ENCODE measurements at regions not wholly inside any gene's neighbourhood (a gene's known extent, or its start where the extent isn't known, plus 50 kb on each side); places are given as distances from the start of the nearest gene placed in this dataset.

- CTCF ChIA-PET: no interaction called here
- no TSS peak for BruUV-seq (replicated peaks)
- no peaks in the 10 kb centered on the region for H3F3A ChIP-seq (ENCODE audit: low read length, unreplicated experiment)
Measured at GRCh38 chr9:108675708-108676107, 180.1 kb downstream of the ACTL7B start.

GRCh38 chr9:108674766-108675530 is 180.8 kb downstream of the ACTL7B start:
- Histone ChIP-seq H3K27ac (ENCODE audit: low read length) (no peak overlapping the region), H3K36me3 (ENCODE audit: low read depth, low read length) (no peaks in the 10 kb centered on the region), H3K4me2 (ENCODE audit: low read length) (no peak overlapping the region), H3K9me2 (replicated peaks; ENCODE audit: low read length) (no peaks in the 10 kb centered on the region), H4K20me1 (ENCODE audit: low read length) (no peaks in the 10 kb centered on the region), H3K27me3 (ENCODE audit: low read length) (no peaks in the 10 kb centered on the region), H3K4me1 (ENCODE audit: insufficient read depth, low read length) (peaks cover 8% of the 10 kb centered on the region; the same call in 1 of the 2 replicates), H3F3A (ENCODE audit: low read length, unreplicated experiment) (no peaks in the 10 kb centered on the region), H3K4me3 (ENCODE audit: low read length) (no peak overlapping the region), H3K79me2 (ENCODE audit: low read length) (no peaks in the 10 kb centered on the region), H3K9ac (ENCODE audit: low read length) (no peak overlapping the region), H2AFZ (ENCODE audit: low read length) (no peak overlapping the region), H3K9me3 (ENCODE audit: low read length) (no peaks in the 10 kb centered on the region)
- ATAC-seq (no peak), DNase-seq (no peak)
- POLR2A ChIA-PET (ENCODE audit: unreplicated experiment): no interaction called here
- no TSS peak for BruUV-seq (replicated peaks)
- intact Hi-C loops (cut with micrococcal nuclease): loop anchor here (10.0 kb wide), 1 partner anchor 110 kb away; no protein-coding TSS in a partner anchor
- TF ChIP-seq EZH2 (IDR thresholded peaks at IDR 0.05; ENCODE audit: low read length, unreplicated experiment) (no peak), EZH2phosphoT487 (IDR thresholded peaks at IDR 0.05; ENCODE audit: borderline replicate concordance, low read length) (no peak), CTCF (conservative IDR thresholded peaks at IDR 0.05; ENCODE audit: low read depth, low read length) (no peak)
- CTCF ChIA-PET: no interaction called here

More at GRCh38 chr9:108675708-108676107, 180.1 kb downstream of the ACTL7B start:
- no peaks in the 10 kb centered on the region for H3K9me2 ChIP-seq (replicated peaks; ENCODE audit: low read length)
- no peaks in the 10 kb centered on the region for H3K79me2 ChIP-seq (ENCODE audit: low read length)
- intact Hi-C loops (cut with micrococcal nuclease): loop anchor here (10.0 kb wide), 1 partner anchor 111 kb away; no protein-coding TSS in a partner anchor
- H3K4me2 ChIP-seq (ENCODE audit: low read length): no peak overlapping the region
- ATAC-seq (no peak), DNase-seq (no peak)
- no peak overlapping the region for H3K9ac ChIP-seq (ENCODE audit: low read length)
- no peaks in the 10 kb centered on the region for H3K9me3 ChIP-seq (ENCODE audit: low read length)
- TF ChIP-seq CTCF (conservative IDR thresholded peaks at IDR 0.05; ENCODE audit: low read depth, low read length): no peak
- no peak for TF ChIP-seq EZH2phosphoT487 (IDR thresholded peaks at IDR 0.05; ENCODE audit: borderline replicate concordance, low read length)
- no peak for TF ChIP-seq EZH2 (IDR thresholded peaks at IDR 0.05; ENCODE audit: low read length, unreplicated experiment)
- H3K4me1 ChIP-seq (ENCODE audit: insufficient read depth, low read length): peaks cover 8% of the 10 kb centered on the region; the same call in 1 of the 2 replicates
- H3K27me3 ChIP-seq (ENCODE audit: low read length): no peaks in the 10 kb centered on the region
- no peaks in the 10 kb centered on the region for H4K20me1 ChIP-seq (ENCODE audit: low read length)
- H2AFZ ChIP-seq (ENCODE audit: low read length): no peak overlapping the region
- POLR2A ChIA-PET (ENCODE audit: unreplicated experiment): no interaction called here
- H3K4me3 ChIP-seq (ENCODE audit: low read length): no peak overlapping the region
- no peaks in the 10 kb centered on the region for H3K36me3 ChIP-seq (ENCODE audit: low read depth, low read length)
- H3K27ac ChIP-seq (ENCODE audit: low read length): no peak overlapping the region

- Histone ChIP-seq H3K79me2 (ENCODE audit: low read length) (no peaks in the 10 kb centered on the region), H3K4me2 (ENCODE audit: low read length) (no peak overlapping the region), H3K9me3 (ENCODE audit: low read length) (no peaks in the 10 kb centered on the region), H2AFZ (ENCODE audit: low read length) (no peak overlapping the region), H3K27ac (ENCODE audit: low read length) (no peak overlapping the region), H3K4me1 (ENCODE audit: insufficient read depth, low read length) (peaks cover 8% of the 10 kb centered on the region; the same call in 1 of the 2 replicates), H4K20me1 (ENCODE audit: low read length) (no peaks in the 10 kb centered on the region), H3K27me3 (ENCODE audit: low read length) (no peaks in the 10 kb centered on the region), H3K9ac (ENCODE audit: low read length) (no peak overlapping the region), H3K36me3 (ENCODE audit: low read depth, low read length) (no peaks in the 10 kb centered on the region), H3F3A (ENCODE audit: low read length, unreplicated experiment) (no peaks in the 10 kb centered on the region), H3K9me2 (replicated peaks; ENCODE audit: low read length) (no peaks in the 10 kb centered on the region), H3K4me3 (ENCODE audit: low read length) (no peak overlapping the region)
- DNase-seq (no peak), ATAC-seq (no peak)
- intact Hi-C loops (cut with micrococcal nuclease): loop anchor here (10.0 kb wide), 1 partner anchor 109 kb away; no protein-coding TSS in a partner anchor
- ChIA-PET CTCF (no interaction called here), POLR2A (ENCODE audit: unreplicated experiment) (no interaction called here)
- no TSS peak for BruUV-seq (replicated peaks)
- TF ChIP-seq CTCF (conservative IDR thresholded peaks at IDR 0.05; ENCODE audit: low read depth, low read length) (no peak), EZH2phosphoT487 (IDR thresholded peaks at IDR 0.05; ENCODE audit: borderline replicate concordance, low read length) (no peak), EZH2 (IDR thresholded peaks at IDR 0.05; ENCODE audit: low read length, unreplicated experiment) (no peak)
Measured at GRCh38 chr9:108673386-108673785, 182.4 kb downstream of the ACTL7B start.
